SU-DHL-6 (cell line): ENCODE measurements at regions not wholly inside any gene's neighbourhood (a gene's known extent, or its start where the extent isn't known, plus 50 kb on each side); places are given as distances from the start of the nearest gene placed in this dataset.
A peak's percentile ranks its signal among the peaks of the same experiment; 100 is the strongest.

Experiments
- H2AFZ ChIP-seq: fragments of 200-600 bp; sonication (generic); 2 replicates; pipeline ENCODE4 v1.6.1; 2014; ENCODE audit warnings: low read depth, mild to moderate bottlenecking, moderate library complexity, mixed read lengths, antibody characterized with exemption, low read length; ENCODE audit not compliant: severe bottlenecking
- H3F3A ChIP-seq: fragments of 200-600 bp; shearing (Covaris generic); 2 replicates; pipeline ENCODE4 v1.6.0; 2016; ENCODE audit warnings: antibody characterized with exemption, mild to moderate bottlenecking; ENCODE audit not compliant: insufficient read depth
- H3K27ac ChIP-seq: fragments of 200-600 bp; sonication (generic); 2 replicates; pipeline ENCODE4 v1.5.1; 2016; ENCODE audit warnings: low read depth, mild to moderate bottlenecking, low read length, moderate library complexity, mixed read lengths
- H3K27me3 ChIP-seq: fragments of 200-600 bp; sonication (generic), shearing (Covaris generic); 2 replicates; pipeline ENCODE4 v1.6.0; 2014; ENCODE audit warnings: mild to moderate bottlenecking, low read length
- H3K36me3 ChIP-seq: fragments of 200-600 bp; sonication (generic); 2 replicates; pipeline ENCODE4 v1.6.1; 2014; ENCODE audit warnings: mild to moderate bottlenecking, low read length, mixed read lengths
- H3K4me2 ChIP-seq: fragments of 300-600, 200-600 bp; shearing (Covaris generic), sonication (generic); 2 replicates; pipeline ENCODE4 v1.6.0; 2014; ENCODE audit warnings: low read length, low read depth, mild to moderate bottlenecking; ENCODE audit not compliant: poor library complexity, severe bottlenecking
- H3K4me3 ChIP-seq: fragments of 200-600 bp; sonication (generic); 2 replicates; pipeline ENCODE4 v1.5.1; 2014; ENCODE audit warnings: antibody characterized with exemption, low read length, mild to moderate bottlenecking, mixed read lengths; ENCODE audit not compliant: insufficient read depth, poor library complexity, severe bottlenecking
- H3K79me2 ChIP-seq: fragments of 200-600 bp; sonication (generic); 2 replicates; pipeline ENCODE4 v1.6.1; 2014; ENCODE audit warnings: mild to moderate bottlenecking, low read length, moderate library complexity; ENCODE audit not compliant: insufficient read depth
- H3K9ac ChIP-seq: fragments of 200-600 bp; sonication (generic); 2 replicates; pipeline ENCODE4 v1.7.0; 2014; ENCODE audit warnings: mild to moderate bottlenecking, low read length
- H3K9me2 ChIP-seq: fragments of 200-600 bp; sonication (generic); replicated peaks from 2 replicates; pipeline ENCODE4 v1.6.1; 2014; ENCODE audit warnings: low read length; ENCODE audit not compliant: insufficient read depth
- H3K9me3 ChIP-seq: fragments of 200-600 bp; sonication (generic); 2 replicates; pipeline ENCODE4 v1.6.1; 2014; ENCODE audit warnings: low read length, mixed read lengths; ENCODE audit not compliant: insufficient read depth
- H4K20me1 ChIP-seq: fragments of 200-600 bp; sonication (generic); 2 replicates; pipeline ENCODE4 v1.6.1; 2014; ENCODE audit warnings: low read depth, mild to moderate bottlenecking, antibody characterized with exemption, low read length, moderate library complexity, mixed read lengths
- EZH2phosphoT487 ChIP-seq: fragments of 200-600 bp; sonication (generic), shearing (Covaris generic); conservative IDR thresholded peaks from 2 replicates; pipeline ENCODE4 v1.6.1; 2018; ENCODE audit warnings: mild to moderate bottlenecking, antibody characterized with exemption, low read length, moderate library complexity, mixed read lengths
- TF ChIP-seq, protein P1 (sequence below): fragments of 200-600 bp; sonication (generic); IDR thresholded peaks from one replicate; pipeline ENCODE4 v1.5.1; 2017; ENCODE audit warnings: antibody characterized with exemption, mild to moderate bottlenecking, low read length, moderate library complexity; ENCODE audit not compliant: insufficient read depth, poor library complexity, severe bottlenecking

DNA sequence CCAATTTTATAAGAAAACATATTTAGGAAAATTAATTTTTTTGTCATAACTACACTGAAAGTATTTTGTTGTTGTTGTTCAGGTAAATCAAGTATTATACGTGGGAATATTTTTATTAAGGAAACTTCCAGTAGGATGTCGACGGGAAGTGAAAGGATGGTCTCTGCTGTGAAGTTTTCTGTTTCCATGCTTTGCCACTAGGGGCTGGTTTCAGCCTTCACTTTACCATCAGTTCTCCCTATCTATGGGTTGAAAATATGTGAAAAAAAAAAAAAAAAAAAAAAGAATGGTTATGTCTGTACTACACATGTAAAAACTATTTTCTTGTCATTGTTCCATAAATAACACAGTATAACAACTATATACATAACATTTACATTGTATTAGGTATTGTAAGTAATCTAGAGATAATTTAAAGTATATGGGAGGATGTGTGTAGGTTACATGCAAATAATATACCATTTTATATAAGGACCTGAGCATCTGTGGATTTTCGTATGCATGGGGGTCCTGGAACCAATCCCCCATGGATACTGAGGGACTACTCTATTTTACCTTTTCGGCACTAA, 136.7 kb downstream of the SMAD6 start:
- no peaks in the 10 kb centered on the region for H3K79me2 ChIP-seq

DNA sequence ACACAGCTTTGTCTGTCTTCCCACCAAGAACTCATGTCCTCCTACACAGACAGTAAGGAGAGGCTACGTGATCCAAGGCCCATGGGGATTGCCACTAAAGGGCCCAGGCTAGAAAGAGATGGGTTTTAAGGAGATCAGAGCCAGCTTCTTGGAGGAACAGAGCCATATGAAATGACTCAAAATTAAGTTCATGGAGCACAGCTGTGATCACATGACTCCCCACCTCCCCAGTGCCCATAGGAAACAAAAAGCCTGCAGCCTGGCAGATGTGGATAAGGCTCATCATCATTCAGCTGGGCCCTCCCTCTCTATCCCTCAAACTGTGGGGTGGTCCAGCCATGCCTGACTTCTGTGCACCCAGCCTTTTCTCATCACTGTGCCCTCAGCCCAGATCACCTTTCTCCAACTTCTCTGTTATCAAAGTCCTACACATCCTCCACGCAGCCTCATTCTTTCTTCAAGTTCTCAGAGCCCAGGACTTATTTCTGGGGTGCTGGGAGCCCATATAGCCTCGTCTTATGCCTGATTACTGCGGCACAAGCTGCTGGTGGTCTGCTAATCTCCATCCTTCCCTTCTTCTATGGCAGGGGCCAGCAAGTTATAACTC, 137.6 kb downstream of the SMAD6 start:
- no peak for TF ChIP-seq EZH2phosphoT487
- TF ChIP-seq, protein P1, sequence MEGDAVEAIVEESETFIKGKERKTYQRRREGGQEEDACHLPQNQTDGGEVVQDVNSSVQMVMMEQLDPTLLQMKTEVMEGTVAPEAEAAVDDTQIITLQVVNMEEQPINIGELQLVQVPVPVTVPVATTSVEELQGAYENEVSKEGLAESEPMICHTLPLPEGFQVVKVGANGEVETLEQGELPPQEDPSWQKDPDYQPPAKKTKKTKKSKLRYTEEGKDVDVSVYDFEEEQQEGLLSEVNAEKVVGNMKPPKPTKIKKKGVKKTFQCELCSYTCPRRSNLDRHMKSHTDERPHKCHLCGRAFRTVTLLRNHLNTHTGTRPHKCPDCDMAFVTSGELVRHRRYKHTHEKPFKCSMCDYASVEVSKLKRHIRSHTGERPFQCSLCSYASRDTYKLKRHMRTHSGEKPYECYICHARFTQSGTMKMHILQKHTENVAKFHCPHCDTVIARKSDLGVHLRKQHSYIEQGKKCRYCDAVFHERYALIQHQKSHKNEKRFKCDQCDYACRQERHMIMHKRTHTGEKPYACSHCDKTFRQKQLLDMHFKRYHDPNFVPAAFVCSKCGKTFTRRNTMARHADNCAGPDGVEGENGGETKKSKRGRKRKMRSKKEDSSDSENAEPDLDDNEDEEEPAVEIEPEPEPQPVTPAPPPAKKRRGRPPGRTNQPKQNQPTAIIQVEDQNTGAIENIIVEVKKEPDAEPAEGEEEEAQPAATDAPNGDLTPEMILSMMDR: no peak
- no peak overlapping the region for H3K9ac ChIP-seq
- H3K4me3 ChIP-seq: no peak overlapping the region
- no peaks in the 10 kb centered on the region for H3K27me3 ChIP-seq
- no peaks in the 10 kb centered on the region for H3K79me2 ChIP-seq
- no peaks in the 10 kb centered on the region for H3K9me2 ChIP-seq
- H4K20me1 ChIP-seq: no peaks in the 10 kb centered on the region
- no peaks in the 10 kb centered on the region for H3F3A ChIP-seq
- H2AFZ ChIP-seq: no peak overlapping the region
- H3K36me3 ChIP-seq: no peaks in the 10 kb centered on the region
- no peak overlapping the region for H3K4me2 ChIP-seq
- H3K27ac ChIP-seq: no peak overlapping the region
- no peaks in the 10 kb centered on the region for H3K9me3 ChIP-seq

More for the DNA sequence above, 136.7 kb downstream of the SMAD6 start:
- Histone ChIP-seq H3K27me3 (no peaks in the 10 kb centered on the region), H2AFZ (no peak overlapping the region), H3K4me3 (no peak overlapping the region), H3F3A (no peaks in the 10 kb centered on the region), H3K9me2 (no peaks in the 10 kb centered on the region), H3K9ac (no peak overlapping the region), H4K20me1 (no peaks in the 10 kb centered on the region), H3K36me3 (no peaks in the 10 kb centered on the region), H3K27ac (no peak overlapping the region), H3K9me3 (no peaks in the 10 kb centered on the region), H3K4me2 (no peak overlapping the region)
- TF ChIP-seq, protein P1: peak; percentile 41
- TF ChIP-seq EZH2phosphoT487: no peak

DNA sequence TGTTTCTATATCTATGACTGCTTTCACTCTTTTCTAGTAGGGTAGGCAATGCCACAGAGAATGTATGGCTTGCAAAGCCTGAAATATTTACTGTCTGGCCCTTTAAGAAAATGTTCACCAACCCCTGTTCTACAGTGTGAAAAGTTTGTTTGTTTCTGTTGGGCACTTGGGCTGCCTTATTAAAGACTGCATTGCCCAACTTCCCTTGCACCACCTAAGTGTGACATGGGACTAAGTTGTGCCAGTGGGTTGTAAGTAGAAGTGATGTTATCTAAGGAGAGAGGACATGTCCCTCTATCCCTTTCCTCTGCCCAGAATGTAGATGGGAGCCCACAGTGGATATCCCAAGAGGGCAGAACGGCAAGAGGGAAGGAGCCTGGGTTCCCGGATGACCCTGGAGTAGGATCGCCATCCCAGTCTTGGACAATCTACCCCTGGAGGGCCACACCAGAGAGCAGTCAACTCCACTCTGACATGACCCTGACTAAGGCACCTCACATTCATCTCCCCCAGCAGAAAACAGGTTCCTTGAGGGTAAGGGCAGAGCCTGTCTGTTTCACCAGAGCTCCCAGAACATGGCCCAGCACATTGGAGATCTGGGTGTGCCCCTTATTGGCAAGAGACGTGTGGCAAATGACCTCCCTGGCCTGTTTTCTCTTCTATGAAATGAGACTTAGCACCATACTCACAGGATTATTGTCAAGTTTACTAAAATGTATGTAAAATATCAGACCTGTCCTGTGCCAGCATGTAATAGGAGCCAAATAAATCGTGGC, 138.8 kb downstream of the SMAD6 start:
- TF ChIP-seq, protein P1: no peak
- TF ChIP-seq EZH2phosphoT487: no peak
- no peak overlapping the region for H3K27ac ChIP-seq
- H3F3A ChIP-seq: no peaks in the 10 kb centered on the region
- no peaks in the 10 kb centered on the region for H3K9me2 ChIP-seq
- H4K20me1 ChIP-seq: no peaks in the 10 kb centered on the region
- no peak overlapping the region for H2AFZ ChIP-seq
- H3K9me3 ChIP-seq: no peaks in the 10 kb centered on the region
- H3K36me3 ChIP-seq: no peaks in the 10 kb centered on the region
- no peak overlapping the region for H3K4me3 ChIP-seq
- no peaks in the 10 kb centered on the region for H3K79me2 ChIP-seq
- H3K27me3 ChIP-seq: no peaks in the 10 kb centered on the region
- H3K9ac ChIP-seq: no peak overlapping the region
- no peak overlapping the region for H3K4me2 ChIP-seq
